Activated CD4-positive, alpha-beta memory T cell treated with anti-CD3 and anti-CD28 coated beads for 36 hours (primary cell): ENCODE measurements at regions not wholly inside any gene's neighbourhood (a gene's known extent, or its start where the extent isn't known, plus 50 kb on each side); places are given as distances from the start of the nearest gene placed in this dataset.
"Not testable (repeated sequence)": the region's sequence is repeated elsewhere in the genome, so short reads cannot be mapped to it uniquely, and the experiment has no call there.

ENCODE experiments used
- CTCF ChIA-PET: fragments of 350-600 bp; sonication (Branson Sonifier 250); formaldehyde crosslinking; loops from one replicate; lab custom pipeline; 2021; ENCODE audit warnings: antibody characterized with exemption, inconsistent platforms; lab: Charles Lee
- POLR2A ChIA-PET: fragments of 350-600 bp; sonication (Branson Sonifier 250); formaldehyde crosslinking; loops from one replicate; lab custom pipeline; 2021; ENCODE audit warnings: antibody characterized with exemption; lab: Charles Lee
- DNase-seq: peaks from one replicate; pipeline ENCODE4 v3.0.0-alpha.2; 2020
- H3K27ac Mint-ChIP-seq: one replicate; pipeline ENCODE4 v1.8.0; 2021; ENCODE audit warnings: mixed read lengths
- H3K27me3 Mint-ChIP-seq: one replicate; pipeline ENCODE4 v1.8.0; 2021; ENCODE audit warnings: mixed read lengths
- H3K36me3 Mint-ChIP-seq: one replicate; pipeline ENCODE4 v1.8.0; 2021; ENCODE audit warnings: mixed read lengths
- H3K4me1 Mint-ChIP-seq: one replicate; pipeline ENCODE4 v1.8.0; 2021; ENCODE audit warnings: low read depth, mixed read lengths
- H3K4me3 Mint-ChIP-seq: one replicate; pipeline ENCODE4 v1.8.0; 2021; ENCODE audit warnings: mild to moderate bottlenecking, mixed read lengths
- H3K9me3 Mint-ChIP-seq: one replicate; pipeline ENCODE4 v1.8.0; 2021; ENCODE audit warnings: mixed read lengths
- intact Hi-C: fragments of 100-400 bp; cut with micrococcal nuclease; formaldehyde crosslinking; loops from one replicate; pipeline ENCODE4 v1.15.1; 2023

- Mint-ChIP-seq H3K36me3 (no peaks in the 10 kb centered on the region), H3K27me3 (no peaks in the 10 kb centered on the region), H3K27ac (no peak overlapping the region), H3K4me1 (no peaks in the 10 kb centered on the region), H3K4me3 (no peak overlapping the region), H3K9me3 (peaks cover under 1% of the 10 kb centered on the region)
- ChIA-PET CTCF (no interaction called here), POLR2A (no interaction called here)
- DNase-seq, result no peak
- intact Hi-C loops, result no loop called here
Measured at GRCh38 chr14:53368066-53368465, 214.9 kb upstream of the DDHD1 start.

- intact Hi-C loops, result no loop called here
- Mint-ChIP-seq H3K4me1 (no peaks in the 10 kb centered on the region), H3K27me3 (no peaks in the 10 kb centered on the region), H3K27ac (no peak overlapping the region), H3K4me3 (no peak overlapping the region), H3K9me3 (peaks cover 4% of the 10 kb centered on the region), H3K36me3 (peaks cover 2% of the 10 kb centered on the region)
- ChIA-PET CTCF (no interaction called here), POLR2A (no interaction called here)
- no peak for DNase-seq
Measured at GRCh38 chr14:53367644-53368026, 214.5 kb upstream of the DDHD1 start.

GRCh38 chr14:53365486-53366130, 212.5 kb upstream of the DDHD1 start:
- CTCF ChIA-PET, result no interaction called here

GRCh38 chr14:53362916-53363315, 209.8 kb upstream of the DDHD1 start:
- H3K36me3 Mint-ChIP-seq, H3K4me1 Mint-ChIP-seq, POLR2A ChIA-PET, H3K4me3 Mint-ChIP-seq, DNase-seq, H3K27me3 Mint-ChIP-seq, intact Hi-C loops, H3K9me3 Mint-ChIP-seq, H3K27ac Mint-ChIP-seq, CTCF ChIA-PET: not testable (repeated sequence)

More at GRCh38 chr14:53365486-53366130, 212.5 kb upstream of the DDHD1 start:
- intact Hi-C loops, result no loop called here
- H3K36me3 Mint-ChIP-seq, result peaks cover 2% of the 10 kb centered on the region
- no peak overlapping the region for H3K27ac Mint-ChIP-seq
- no peak overlapping the region for H3K4me3 Mint-ChIP-seq
- no peak for DNase-seq
- no peaks in the 10 kb centered on the region for H3K27me3 Mint-ChIP-seq
- H3K9me3 Mint-ChIP-seq, result peaks cover 7% of the 10 kb centered on the region
- no peaks in the 10 kb centered on the region for H3K4me1 Mint-ChIP-seq
- POLR2A ChIA-PET, result no interaction called here

GRCh38 chr14:53360829-53361228, 207.7 kb upstream of the DDHD1 start:
- H3K27ac Mint-ChIP-seq, result no peak overlapping the region
- no peak overlapping the region for H3K4me3 Mint-ChIP-seq
- ChIA-PET CTCF (interaction anchor here (0.6 to 1.7 kb wide), 2 partner anchors 12 to 71 kb away, joined by 3 to 6 read pairs; no protein-coding TSS in a partner anchor), POLR2A (no interaction called here)
- no peaks in the 10 kb centered on the region for H3K27me3 Mint-ChIP-seq
- peaks cover 2% of the 10 kb centered on the region for H3K36me3 Mint-ChIP-seq
- peaks cover 7% of the 10 kb centered on the region for H3K9me3 Mint-ChIP-seq
- no peak for DNase-seq
- no peaks in the 10 kb centered on the region for H3K4me1 Mint-ChIP-seq
- intact Hi-C loops, result no loop called here

- no peak for DNase-seq
- H3K36me3 Mint-ChIP-seq, result peaks cover 2% of the 10 kb centered on the region
- H3K27me3 Mint-ChIP-seq, result no peaks in the 10 kb centered on the region
- H3K4me3 Mint-ChIP-seq, result no peak overlapping the region
- no peak overlapping the region for H3K27ac Mint-ChIP-seq
- CTCF ChIA-PET, result no interaction called here
- peaks cover 2% of the 10 kb centered on the region for H3K4me1 Mint-ChIP-seq
- POLR2A ChIA-PET, result no interaction called here
- H3K9me3 Mint-ChIP-seq, result peaks cover 7% of the 10 kb centered on the region
- intact Hi-C loops, result no loop called here
Measured at GRCh38 chr14:53358166-53358565, 205.0 kb upstream of the DDHD1 start.

GRCh38 chr14:53356361-53357150, 203.4 kb upstream of the DDHD1 start:
- no peaks in the 10 kb centered on the region for H3K27me3 Mint-ChIP-seq
- H3K9me3 Mint-ChIP-seq, result no peaks in the 10 kb centered on the region
- no peaks in the 10 kb centered on the region for H3K36me3 Mint-ChIP-seq
- H3K4me3 Mint-ChIP-seq, result no peak overlapping the region
- ChIA-PET POLR2A (no interaction called here), CTCF (interaction anchor here (0.9 kb wide), 1 partner anchor 49 kb away, joined by 3 read pairs; no protein-coding TSS in a partner anchor)
- no peak overlapping the region for H3K27ac Mint-ChIP-seq
- intact Hi-C loops, result no loop called here
- peaks cover 2% of the 10 kb centered on the region for H3K4me1 Mint-ChIP-seq
- no peak for DNase-seq

- no peaks in the 10 kb centered on the region for H3K27me3 Mint-ChIP-seq
- no peaks in the 10 kb centered on the region for H3K9me3 Mint-ChIP-seq
- intact Hi-C loops, result no loop called here
- DNase-seq, result no peak
- no peak overlapping the region for H3K27ac Mint-ChIP-seq
- peaks cover 2% of the 10 kb centered on the region for H3K4me1 Mint-ChIP-seq
- CTCF ChIA-PET, result no interaction called here
- no peaks in the 10 kb centered on the region for H3K36me3 Mint-ChIP-seq
- H3K4me3 Mint-ChIP-seq, result no peak overlapping the region
- POLR2A ChIA-PET, result no interaction called here
Measured at GRCh38 chr14:53355581-53356112, 202.5 kb upstream of the DDHD1 start.

- H3K9me3 Mint-ChIP-seq, result no peaks in the 10 kb centered on the region
- H3K36me3 Mint-ChIP-seq, result no peaks in the 10 kb centered on the region
- no peak overlapping the region for H3K4me3 Mint-ChIP-seq
- intact Hi-C loops, result no loop called here
- no peak overlapping the region for H3K27ac Mint-ChIP-seq
- H3K4me1 Mint-ChIP-seq, result peaks cover 2% of the 10 kb centered on the region
- H3K27me3 Mint-ChIP-seq, result no peaks in the 10 kb centered on the region
- ChIA-PET POLR2A (no interaction called here), CTCF (no interaction called here)
- no peak for DNase-seq
Measured at GRCh38 chr14:53354336-53354735, 201.2 kb upstream of the DDHD1 start.

- intact Hi-C loops, result loop anchor here (2.0 kb wide), 1 partner anchor 34 kb away; no protein-coding TSS in a partner anchor
- H3K4me3 Mint-ChIP-seq, result no peak overlapping the region
- H3K36me3 Mint-ChIP-seq, result no peaks in the 10 kb centered on the region
- no peak overlapping the region for H3K27ac Mint-ChIP-seq
- CTCF ChIA-PET, result no interaction called here
- no peaks in the 10 kb centered on the region for H3K27me3 Mint-ChIP-seq
- DNase-seq, result no peak
- peaks cover 2% of the 10 kb centered on the region for H3K4me1 Mint-ChIP-seq
- POLR2A ChIA-PET, result no interaction called here
- no peaks in the 10 kb centered on the region for H3K9me3 Mint-ChIP-seq
Measured at GRCh38 chr14:53350866-53351265, 197.7 kb upstream of the DDHD1 start.

GRCh38 chr14:53350429-53350828, 197.3 kb upstream of the DDHD1 start:
- Mint-ChIP-seq H3K4me3 (no peak overlapping the region), H3K36me3 (no peaks in the 10 kb centered on the region), H3K27ac (no peak overlapping the region), H3K27me3 (no peaks in the 10 kb centered on the region), H3K4me1 (peaks cover 1% of the 10 kb centered on the region), H3K9me3 (no peaks in the 10 kb centered on the region)
- ChIA-PET POLR2A (no interaction called here), CTCF (no interaction called here)
- DNase-seq, result no peak
- intact Hi-C loops, result loop anchor here (2.0 kb wide), 1 partner anchor 34 kb away; no protein-coding TSS in a partner anchor

- Mint-ChIP-seq H3K4me1 (no peaks in the 10 kb centered on the region), H3K9me3 (no peaks in the 10 kb centered on the region), H3K4me3 (no peak overlapping the region), H3K27me3 (no peaks in the 10 kb centered on the region), H3K27ac (no peak overlapping the region), H3K36me3 (no peaks in the 10 kb centered on the region)
- CTCF ChIA-PET, result no interaction called here
- POLR2A ChIA-PET, result no interaction called here
- intact Hi-C loops, result no loop called here
- DNase-seq, result no peak
Measured at GRCh38 chr14:53346988-53347387, 193.9 kb upstream of the DDHD1 start.
